Astrocyte (in vitro differentiated cells and primary cell): ENCODE measurements at regions not wholly inside any gene's neighbourhood (a gene's known extent, or its start where the extent isn't known, plus 50 kb on each side); places are given as distances from the start of the nearest gene placed in this dataset.

Experiments used
- DNase-seq: peaks from one replicate; pipeline ENCODE4 v3.0.0-alpha.2; 2010; ENCODE audit warnings: low read depth
- FAIRE-seq: peaks from 2 replicates; lab custom pipeline; 2011; peaks lifted over from hg19 to GRCh38; lab: Jason Lieb, UNC
- H2AFZ ChIP-seq: 2 replicates; pipeline ENCODE4 v1.6.0; 2012; ENCODE audit warnings: low read depth, low read length, inconsistent platforms
- H3K27ac ChIP-seq: 2 replicates; pipeline ENCODE4 v1.5.1; 2011; ENCODE audit warnings: low read depth, low read length, inconsistent platforms
- H3K27me3 ChIP-seq: 2 replicates; pipeline ENCODE4 v1.6.0; 2011; ENCODE audit warnings: low read length, inconsistent platforms; ENCODE audit not compliant: insufficient read depth
- H3K36me3 ChIP-seq: 2 replicates; pipeline ENCODE4 v1.5.1; 2011; ENCODE audit warnings: low read length, inconsistent platforms; ENCODE audit not compliant: insufficient read depth
- H3K4me1 ChIP-seq: 2 replicates; pipeline ENCODE4 v1.5.1; 2011; ENCODE audit warnings: low read length, inconsistent platforms; ENCODE audit not compliant: insufficient read depth
- H3K4me2 ChIP-seq: 2 replicates; pipeline ENCODE4 v1.6.0; 2012; ENCODE audit warnings: low read length, inconsistent platforms
- H3K4me3 ChIP-seq: 2 replicates; pipeline ENCODE4 v1.5.1; 2011; ENCODE audit warnings: low read depth, mild to moderate bottlenecking, low read length, inconsistent platforms; ENCODE audit not compliant: insufficient read depth
- H3K79me2 ChIP-seq: 2 replicates; pipeline ENCODE4 v1.6.0; 2012; ENCODE audit warnings: mild to moderate bottlenecking, low read length, inconsistent platforms; ENCODE audit not compliant: insufficient read depth
- H3K9ac ChIP-seq: 2 replicates; pipeline ENCODE4 v1.6.0; 2012; ENCODE audit warnings: mild to moderate bottlenecking, low read length, inconsistent platforms
- H3K9me3 ChIP-seq: 2 replicates; pipeline ENCODE4 v1.5.1; 2012; ENCODE audit warnings: low read depth, mild to moderate bottlenecking, low read length, inconsistent platforms; ENCODE audit not compliant: insufficient read depth
- H4K20me1 ChIP-seq: 2 replicates; pipeline ENCODE4 v1.6.0; 2012; ENCODE audit warnings: low read length, inconsistent platforms; ENCODE audit not compliant: insufficient read depth
- H3K27ac Mint-ChIP-seq: one replicate; pipeline ENCODE4 v1.8.0; 2021; ENCODE audit warnings: mild to moderate bottlenecking, mixed read lengths; ENCODE audit not compliant: unreplicated experiment
- H3K27me3 Mint-ChIP-seq: one replicate; pipeline ENCODE4 v1.8.0; 2021; ENCODE audit warnings: low read depth, mixed read lengths; ENCODE audit not compliant: unreplicated experiment
- H3K36me3 Mint-ChIP-seq: one replicate; pipeline ENCODE4 v1.8.0; 2021; ENCODE audit warnings: low read depth, mixed read lengths; ENCODE audit not compliant: unreplicated experiment
- H3K4me1 Mint-ChIP-seq: one replicate; pipeline ENCODE4 v1.8.0; 2021; ENCODE audit warnings: low read depth, mixed read lengths; ENCODE audit not compliant: unreplicated experiment
- H3K4me3 Mint-ChIP-seq: one replicate; pipeline ENCODE4 v1.8.0; 2021; ENCODE audit warnings: mild to moderate bottlenecking, moderate library complexity, mixed read lengths; ENCODE audit not compliant: unreplicated experiment
- H3K9me3 Mint-ChIP-seq: one replicate; pipeline ENCODE4 v1.8.0; 2021; ENCODE audit warnings: mild to moderate bottlenecking, mixed read lengths; ENCODE audit not compliant: unreplicated experiment
- CTCF ChIP-seq: IDR thresholded peaks from 2 replicates; pipeline ENCODE4 v1.5.1; 2011; ENCODE audit warnings: low read depth, mild to moderate bottlenecking, inconsistent platforms, low read length, moderate library complexity; ENCODE audit not compliant: insufficient read depth
- EZH2 ChIP-seq: IDR thresholded peaks from 2 replicates; pipeline ENCODE4 v1.6.1; 2012; ENCODE audit warnings: mild to moderate bottlenecking, low read length, inconsistent platforms; ENCODE audit not compliant: insufficient read depth

GRCh38 chr5:61596265-61596664 is 264.2 kb downstream of the ZSWIM6 start:
- H4K20me1 ChIP-seq: no peaks in the 10 kb centered on the region

GRCh38 chr5:61597684-61598083 is 265.6 kb downstream of the ZSWIM6 start:
- peaks cover 5% of the 10 kb centered on the region for H3K9me3 Mint-ChIP-seq
- H3K4me1 Mint-ChIP-seq: no peaks in the 10 kb centered on the region
- Histone ChIP-seq H3K9me3 (no peaks in the 10 kb centered on the region), H3K79me2 (no peaks in the 10 kb centered on the region), H3K4me3 (no peak overlapping the region), H3K4me1 (no peaks in the 10 kb centered on the region), H3K27me3 (no peaks in the 10 kb centered on the region), H4K20me1 (no peaks in the 10 kb centered on the region), H3K9ac (no peak overlapping the region), H2AFZ (no peak overlapping the region), H3K36me3 (no peaks in the 10 kb centered on the region), H3K4me2 (no peak overlapping the region), H3K27ac (no peak overlapping the region)
- TF ChIP-seq EZH2: no peak
- TF ChIP-seq CTCF: no peak
- H3K27ac Mint-ChIP-seq: no peak overlapping the region
- H3K36me3 Mint-ChIP-seq: peaks cover 2% of the 10 kb centered on the region
- H3K4me3 Mint-ChIP-seq: no peak overlapping the region
- FAIRE-seq: no peak
- no peak for DNase-seq
- peaks cover 10% of the 10 kb centered on the region for H3K27me3 Mint-ChIP-seq

More at GRCh38 chr5:61596265-61596664, 264.2 kb downstream of the ZSWIM6 start:
- TF ChIP-seq EZH2 (no peak), CTCF (no peak)
- H3K9me3 ChIP-seq: no peaks in the 10 kb centered on the region
- no peaks in the 10 kb centered on the region for H3K27me3 ChIP-seq
- DNase-seq (no peak), FAIRE-seq (no peak)
- H3K4me3 ChIP-seq: no peak overlapping the region
- Mint-ChIP-seq H3K4me1 (no peaks in the 10 kb centered on the region), H3K27ac (no peak overlapping the region), H3K9me3 (peaks cover 5% of the 10 kb centered on the region), H3K36me3 (peaks cover 2% of the 10 kb centered on the region), H3K4me3 (no peak overlapping the region), H3K27me3 (peaks cover 11% of the 10 kb centered on the region)
- no peaks in the 10 kb centered on the region for H3K4me1 ChIP-seq
- no peak overlapping the region for H3K4me2 ChIP-seq
- H2AFZ ChIP-seq: no peak overlapping the region
- H3K27ac ChIP-seq: no peak overlapping the region
- no peak overlapping the region for H3K9ac ChIP-seq
- no peaks in the 10 kb centered on the region for H3K36me3 ChIP-seq
- no peaks in the 10 kb centered on the region for H3K79me2 ChIP-seq

GRCh38 chr5:61598126-61598525 is 266.1 kb downstream of the ZSWIM6 start:
- no peak overlapping the region for H3K27ac ChIP-seq
- H3K27ac Mint-ChIP-seq: no peak overlapping the region
- H3K36me3 ChIP-seq: no peaks in the 10 kb centered on the region
- DNase-seq (no peak), FAIRE-seq (no peak)
- no peaks in the 10 kb centered on the region for H3K27me3 ChIP-seq
- H2AFZ ChIP-seq: no peak overlapping the region
- no peak overlapping the region for H3K9ac ChIP-seq
- H3K79me2 ChIP-seq: no peaks in the 10 kb centered on the region
- no peaks in the 10 kb centered on the region for H3K9me3 ChIP-seq
- H3K4me1 ChIP-seq: no peaks in the 10 kb centered on the region
- H3K4me3 Mint-ChIP-seq: no peak overlapping the region
- H4K20me1 ChIP-seq: no peaks in the 10 kb centered on the region
- no peak overlapping the region for H3K4me2 ChIP-seq
- no peak overlapping the region for H3K4me3 ChIP-seq
- peaks cover 7% of the 10 kb centered on the region for H3K9me3 Mint-ChIP-seq
- TF ChIP-seq CTCF (no peak), EZH2 (no peak)
- H3K4me1 Mint-ChIP-seq: peaks cover 1% of the 10 kb centered on the region
- peaks cover 8% of the 10 kb centered on the region for H3K27me3 Mint-ChIP-seq
- H3K36me3 Mint-ChIP-seq: no peaks in the 10 kb centered on the region
